GM13977 (cell line): ENCODE measurements at regions not wholly inside any gene's neighbourhood (a gene's known extent, or its start where the extent isn't known, plus 50 kb on each side); places are given as distances from the start of the nearest gene placed in this dataset.

ENCODE experiments used
- DNase-seq: peaks from one replicate; pipeline ENCODE4 v3.0.0; 2012; ENCODE audit warnings: low spot score
- CTCF ChIP-seq: IDR thresholded peaks from 2 replicates; pipeline ENCODE4 v1.5.1; 2012; ENCODE audit warnings: mild to moderate bottlenecking, control low read depth; ENCODE audit not compliant: insufficient read depth; ENCODE audit errors: extremely low read depth, missing control alignments
- in situ Hi-C: fragments of 300-500 bp; cut with MboI; formaldehyde crosslinking; loops from one replicate; pipeline ENCODE4 v1.12.0; 2022; ENCODE audit warnings: low sequenced_read_pairs, low pct_unique_long_range_greater_than_20kb, mixed read lengths, inconsistent platforms; ENCODE audit not compliant: unreplicated experiment

- in situ Hi-C loops = no loop called here
- TF ChIP-seq CTCF = no peak
- no peak for DNase-seq
These were observed 790.9 kb downstream of the UQCRFS1 start for GRCh38 chr19:28422046-28422445.

- in situ Hi-C loops = no loop called here
- DNase-seq = no peak
- no peak for TF ChIP-seq CTCF
These were observed 792.0 kb downstream of the UQCRFS1 start for GRCh38 chr19:28420811-28421550.

GRCh38 chr19:28419312-28419711 lies 793.6 kb downstream of the UQCRFS1 start:
- no peak for TF ChIP-seq CTCF
- no peak for DNase-seq
- in situ Hi-C loops = no loop called here

- no peak for TF ChIP-seq CTCF
- in situ Hi-C loops = no loop called here
- no peak for DNase-seq
These were observed 795.6 kb downstream of the UQCRFS1 start for GRCh38 chr19:28417361-28417760.

- in situ Hi-C loops = no loop called here
- no peak for TF ChIP-seq CTCF
- no peak for DNase-seq
These were observed 796.7 kb downstream of the UQCRFS1 start for GRCh38 chr19:28416245-28416644.

- DNase-seq = no peak
- no peak for TF ChIP-seq CTCF
- in situ Hi-C loops = no loop called here
These were observed 798.2 kb downstream of the UQCRFS1 start for GRCh38 chr19:28414748-28415147.

GRCh38 chr19:28409859-28410258 lies 803.1 kb downstream of the UQCRFS1 start:
- in situ Hi-C loops = no loop called here
- no peak for TF ChIP-seq CTCF
- no peak for DNase-seq
